ENCODE measurements at regions not wholly inside any gene's neighbourhood (a gene's known extent, or its start where the extent isn't known, plus 50 kb on each side); places are given as distances from the start of the nearest gene placed in this dataset.
"Not testable (repeated sequence)": the region's sequence is repeated elsewhere in the genome, so short reads cannot be mapped to it uniquely, and the experiment has no call there.

DNA sequence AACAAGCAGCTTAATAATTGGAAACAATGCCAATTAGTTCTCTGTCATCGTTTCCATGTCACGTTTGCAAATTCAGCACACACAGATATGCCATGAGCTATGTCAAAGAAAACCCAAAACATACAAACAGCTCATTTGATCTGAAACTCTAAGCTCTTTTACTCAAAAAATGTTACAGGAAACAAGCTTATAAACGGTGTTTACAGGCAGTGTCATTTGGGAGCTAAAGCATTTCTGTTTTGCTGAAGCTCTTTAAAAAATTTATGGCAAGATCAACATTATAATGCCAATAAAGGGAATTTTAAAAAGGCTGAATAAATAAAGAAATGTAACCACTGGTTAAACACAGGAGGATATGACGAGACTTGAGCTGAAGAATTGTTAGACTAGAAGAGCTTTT, 94.0 kb upstream of the HS3ST2 start:
- TF ChIP-seq EZH2phosphoT487 (conservative IDR thresholded peaks at IDR 0.05; ENCODE audit: low read length): no peak
- TF ChIP-seq, protein P1, sequence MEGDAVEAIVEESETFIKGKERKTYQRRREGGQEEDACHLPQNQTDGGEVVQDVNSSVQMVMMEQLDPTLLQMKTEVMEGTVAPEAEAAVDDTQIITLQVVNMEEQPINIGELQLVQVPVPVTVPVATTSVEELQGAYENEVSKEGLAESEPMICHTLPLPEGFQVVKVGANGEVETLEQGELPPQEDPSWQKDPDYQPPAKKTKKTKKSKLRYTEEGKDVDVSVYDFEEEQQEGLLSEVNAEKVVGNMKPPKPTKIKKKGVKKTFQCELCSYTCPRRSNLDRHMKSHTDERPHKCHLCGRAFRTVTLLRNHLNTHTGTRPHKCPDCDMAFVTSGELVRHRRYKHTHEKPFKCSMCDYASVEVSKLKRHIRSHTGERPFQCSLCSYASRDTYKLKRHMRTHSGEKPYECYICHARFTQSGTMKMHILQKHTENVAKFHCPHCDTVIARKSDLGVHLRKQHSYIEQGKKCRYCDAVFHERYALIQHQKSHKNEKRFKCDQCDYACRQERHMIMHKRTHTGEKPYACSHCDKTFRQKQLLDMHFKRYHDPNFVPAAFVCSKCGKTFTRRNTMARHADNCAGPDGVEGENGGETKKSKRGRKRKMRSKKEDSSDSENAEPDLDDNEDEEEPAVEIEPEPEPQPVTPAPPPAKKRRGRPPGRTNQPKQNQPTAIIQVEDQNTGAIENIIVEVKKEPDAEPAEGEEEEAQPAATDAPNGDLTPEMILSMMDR (IDR thresholded peaks at IDR 0.05; ENCODE audit: insufficient read depth, low read length, poor library complexity, severe bottlenecking): no peak
- no peak overlapping the region for H3K9ac ChIP-seq (ENCODE audit: low read length)
- no peak overlapping the region for H3K4me3 ChIP-seq (ENCODE audit: insufficient read depth, low read length, poor library complexity, severe bottlenecking)
- no peaks in the 10 kb centered on the region for H3K27me3 ChIP-seq (ENCODE audit: low read length)
- H2AFZ ChIP-seq (ENCODE audit: low read depth, low read length, severe bottlenecking): no peak overlapping the region
- no peaks in the 10 kb centered on the region for H3F3A ChIP-seq (ENCODE audit: insufficient read depth)
- H4K20me1 ChIP-seq (ENCODE audit: low read depth, low read length): no peaks in the 10 kb centered on the region
- no peaks in the 10 kb centered on the region for H3K79me2 ChIP-seq (ENCODE audit: insufficient read depth, low read length)
- H3K4me2 ChIP-seq (ENCODE audit: low read depth, low read length, poor library complexity, severe bottlenecking): no peak overlapping the region
- H3K9me3 ChIP-seq (ENCODE audit: insufficient read depth, low read length): no peaks in the 10 kb centered on the region
- no peak overlapping the region for H3K27ac ChIP-seq (ENCODE audit: low read depth, low read length)
- no peaks in the 10 kb centered on the region for H3K36me3 ChIP-seq (ENCODE audit: low read length)
- H3K9me2 ChIP-seq (replicated peaks; ENCODE audit: insufficient read depth, low read length): no peaks in the 10 kb centered on the region

DNA sequence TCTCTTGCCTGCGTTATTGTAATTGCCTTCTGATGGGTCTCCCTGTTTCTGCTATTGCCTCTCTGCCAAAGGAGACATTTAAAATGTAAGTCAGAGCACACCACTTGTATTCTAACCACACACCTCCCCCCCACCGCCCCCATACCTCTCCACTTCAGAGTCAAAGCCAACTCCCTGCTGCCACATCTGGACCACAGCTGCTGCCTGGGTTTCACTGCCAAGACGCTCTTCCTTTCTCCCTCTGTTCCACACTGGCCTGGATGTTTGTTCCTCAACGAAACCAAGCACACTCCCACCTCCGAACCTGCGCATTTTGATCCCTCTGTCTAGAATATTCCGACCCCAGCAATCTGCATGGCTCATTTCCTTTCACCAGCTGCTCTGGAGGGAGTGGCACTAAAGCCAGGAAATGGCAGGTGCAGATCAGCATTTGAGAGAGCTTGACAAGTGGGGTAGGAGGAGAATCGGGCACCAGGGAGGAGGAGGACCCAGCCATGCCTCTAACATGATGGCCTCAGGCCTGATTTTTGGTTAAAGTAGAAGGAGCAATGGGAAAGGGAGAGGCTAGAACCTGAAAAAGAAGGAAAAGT, 92.4 kb upstream of the HS3ST2 start:
- Histone ChIP-seq H3K36me3 (ENCODE audit: low read length) (no peaks in the 10 kb centered on the region), H3K9ac (ENCODE audit: low read length) (no peak overlapping the region), H3K9me2 (replicated peaks; ENCODE audit: insufficient read depth, low read length) (no peaks in the 10 kb centered on the region), H3K79me2 (ENCODE audit: insufficient read depth, low read length) (no peaks in the 10 kb centered on the region), H4K20me1 (ENCODE audit: low read depth, low read length) (no peaks in the 10 kb centered on the region), H3K4me3 (ENCODE audit: insufficient read depth, low read length, poor library complexity, severe bottlenecking) (no peak overlapping the region), H3K27ac (ENCODE audit: low read depth, low read length) (no peak overlapping the region), H3F3A (ENCODE audit: insufficient read depth) (no peaks in the 10 kb centered on the region), H3K9me3 (ENCODE audit: insufficient read depth, low read length) (no peaks in the 10 kb centered on the region), H2AFZ (ENCODE audit: low read depth, low read length, severe bottlenecking) (no peak overlapping the region), H3K4me2 (ENCODE audit: low read depth, low read length, poor library complexity, severe bottlenecking) (no peak overlapping the region), H3K27me3 (ENCODE audit: low read length) (no peaks in the 10 kb centered on the region)
- no peak for TF ChIP-seq EZH2phosphoT487 (conservative IDR thresholded peaks at IDR 0.05; ENCODE audit: low read length)
- TF ChIP-seq, protein P1 (IDR thresholded peaks at IDR 0.05; ENCODE audit: insufficient read depth, low read length, poor library complexity, severe bottlenecking): no peak

DNA sequence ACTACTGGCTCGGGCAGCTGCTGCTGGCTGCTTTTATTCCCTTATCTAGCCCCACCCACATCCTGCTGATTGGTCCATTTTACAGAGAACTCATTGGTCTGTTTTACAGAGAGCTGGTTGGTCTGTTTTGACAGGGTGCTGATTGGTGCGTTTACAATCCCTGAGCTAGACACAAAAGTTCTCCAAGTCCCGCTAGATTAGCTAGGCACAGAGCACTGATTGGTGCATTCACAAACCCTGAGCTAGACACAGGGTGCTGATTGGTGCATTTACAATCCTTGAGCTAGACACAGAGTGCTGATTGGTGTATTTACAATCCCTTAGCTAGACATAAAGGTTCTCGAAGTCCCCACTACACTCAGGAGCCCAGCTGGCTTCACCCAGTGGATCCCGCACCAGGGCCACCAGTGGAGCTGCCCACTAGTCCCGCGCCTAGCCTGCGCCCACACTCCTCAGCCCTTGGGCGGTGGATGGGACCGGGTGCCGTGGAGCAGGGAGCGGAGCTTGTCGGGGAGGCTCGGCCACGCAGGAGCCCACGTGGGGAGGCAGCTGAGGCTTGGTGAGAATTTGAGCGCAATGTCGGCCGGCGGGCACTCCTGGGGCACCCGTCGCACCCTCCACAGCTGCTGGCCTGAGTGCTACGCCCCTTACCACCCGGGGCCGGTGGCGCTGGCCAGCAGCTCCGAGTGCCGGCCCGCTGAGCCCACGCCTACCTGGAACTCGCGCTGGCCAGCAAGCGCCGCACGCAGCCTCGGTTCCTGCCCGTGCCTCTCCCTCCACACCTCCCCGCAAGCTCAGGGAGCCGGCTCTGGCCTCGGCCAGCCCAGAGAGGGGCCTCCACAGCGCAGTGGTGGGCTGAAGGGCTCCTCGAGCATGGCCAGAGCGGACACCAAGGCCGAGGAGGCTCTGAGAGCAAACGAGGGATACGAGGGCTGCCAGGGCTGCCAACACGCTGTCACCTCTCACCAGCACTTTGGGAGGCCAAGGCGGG, 91.1 kb upstream of the HS3ST2 start:
- not testable (repeated sequence) for H3K27ac ChIP-seq (ENCODE audit: low read depth, low read length); H3K9me3 ChIP-seq (ENCODE audit: insufficient read depth, low read length); H3K4me2 ChIP-seq (ENCODE audit: low read depth, low read length, poor library complexity, severe bottlenecking); H3K79me2 ChIP-seq (ENCODE audit: insufficient read depth, low read length); H3K27me3 ChIP-seq (ENCODE audit: low read length); H2AFZ ChIP-seq (ENCODE audit: low read depth, low read length, severe bottlenecking); H3F3A ChIP-seq (ENCODE audit: insufficient read depth); H3K36me3 ChIP-seq (ENCODE audit: low read length); H3K9me2 ChIP-seq (replicated peaks; ENCODE audit: insufficient read depth, low read length); H4K20me1 ChIP-seq (ENCODE audit: low read depth, low read length); H3K9ac ChIP-seq (ENCODE audit: low read length); H3K4me3 ChIP-seq (ENCODE audit: insufficient read depth, low read length, poor library complexity, severe bottlenecking)

DNA sequence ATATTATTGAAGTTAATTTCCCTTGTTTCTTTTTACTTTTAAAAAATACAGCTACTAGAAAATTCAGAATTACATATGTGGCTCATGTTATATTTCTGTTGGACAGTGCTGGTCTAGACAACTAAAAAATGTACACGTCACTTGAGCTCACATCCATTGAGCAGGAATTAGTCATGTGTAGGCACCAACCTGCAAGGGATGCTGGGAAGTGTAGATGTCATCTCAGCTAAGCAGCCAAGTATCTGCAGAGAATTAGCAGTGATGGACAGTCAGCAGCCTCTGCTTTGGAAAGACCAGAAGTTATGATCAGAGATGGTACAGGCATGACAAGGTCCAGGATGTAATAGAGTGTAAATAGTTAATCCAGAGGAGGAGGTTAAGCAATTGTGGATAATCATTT, 87.1 kb upstream of the HS3ST2 start:
- TF ChIP-seq, protein P1 (IDR thresholded peaks at IDR 0.05; ENCODE audit: insufficient read depth, low read length, poor library complexity, severe bottlenecking): no peak
- TF ChIP-seq EZH2phosphoT487 (conservative IDR thresholded peaks at IDR 0.05; ENCODE audit: low read length): no peak
- no peak overlapping the region for H3K9ac ChIP-seq (ENCODE audit: low read length)
- no peak overlapping the region for H3K4me3 ChIP-seq (ENCODE audit: insufficient read depth, low read length, poor library complexity, severe bottlenecking)
- no peaks in the 10 kb centered on the region for H3K9me3 ChIP-seq (ENCODE audit: insufficient read depth, low read length)
- H2AFZ ChIP-seq (ENCODE audit: low read depth, low read length, severe bottlenecking): no peak overlapping the region
- H3K27ac ChIP-seq (ENCODE audit: low read depth, low read length): no peak overlapping the region
- no peaks in the 10 kb centered on the region for H4K20me1 ChIP-seq (ENCODE audit: low read depth, low read length)
- H3F3A ChIP-seq (ENCODE audit: insufficient read depth): no peaks in the 10 kb centered on the region
- H3K9me2 ChIP-seq (replicated peaks; ENCODE audit: insufficient read depth, low read length): no peaks in the 10 kb centered on the region
- no peaks in the 10 kb centered on the region for H3K36me3 ChIP-seq (ENCODE audit: low read length)
- H3K79me2 ChIP-seq (ENCODE audit: insufficient read depth, low read length): no peaks in the 10 kb centered on the region
- no peak overlapping the region for H3K4me2 ChIP-seq (ENCODE audit: low read depth, low read length, poor library complexity, severe bottlenecking)
- no peaks in the 10 kb centered on the region for H3K27me3 ChIP-seq (ENCODE audit: low read length)
